ENCODE measurements at regions not wholly inside any gene's neighbourhood (a gene's known extent, or its start where the extent isn't known, plus 50 kb on each side); places are given as distances from the start of the nearest gene placed in this dataset.

GRCh38 chr20:46807998-46808397 is 86.6 kb upstream of the EYA2 start:
- ATAC-seq (no peak), DNase-seq (no peak)
- 77 to 83% (median 82%) methylated on average over 6 of the region's 6 CpGs for WGBS, 4 donors
- H3K4me3 ChIP-seq = no peak overlapping the region
- H3K4me1 ChIP-seq = peaks cover 0 to 7% (median 0%) of the 10 kb centered on the region in 12 donors
- no peak overlapping the region for H3K27ac ChIP-seq
- no peaks in the 10 kb centered on the region for H3K36me3 ChIP-seq
- TF ChIP-seq POLR2A (IDR thresholded peaks at IDR 0.05) = no peak
- TF ChIP-seq, protein P1, sequence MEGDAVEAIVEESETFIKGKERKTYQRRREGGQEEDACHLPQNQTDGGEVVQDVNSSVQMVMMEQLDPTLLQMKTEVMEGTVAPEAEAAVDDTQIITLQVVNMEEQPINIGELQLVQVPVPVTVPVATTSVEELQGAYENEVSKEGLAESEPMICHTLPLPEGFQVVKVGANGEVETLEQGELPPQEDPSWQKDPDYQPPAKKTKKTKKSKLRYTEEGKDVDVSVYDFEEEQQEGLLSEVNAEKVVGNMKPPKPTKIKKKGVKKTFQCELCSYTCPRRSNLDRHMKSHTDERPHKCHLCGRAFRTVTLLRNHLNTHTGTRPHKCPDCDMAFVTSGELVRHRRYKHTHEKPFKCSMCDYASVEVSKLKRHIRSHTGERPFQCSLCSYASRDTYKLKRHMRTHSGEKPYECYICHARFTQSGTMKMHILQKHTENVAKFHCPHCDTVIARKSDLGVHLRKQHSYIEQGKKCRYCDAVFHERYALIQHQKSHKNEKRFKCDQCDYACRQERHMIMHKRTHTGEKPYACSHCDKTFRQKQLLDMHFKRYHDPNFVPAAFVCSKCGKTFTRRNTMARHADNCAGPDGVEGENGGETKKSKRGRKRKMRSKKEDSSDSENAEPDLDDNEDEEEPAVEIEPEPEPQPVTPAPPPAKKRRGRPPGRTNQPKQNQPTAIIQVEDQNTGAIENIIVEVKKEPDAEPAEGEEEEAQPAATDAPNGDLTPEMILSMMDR (IDR thresholded peaks at IDR 0.05) = no peak
- H3K9me3 ChIP-seq = no peaks in the 10 kb centered on the region
- peaks cover 11 to 35% (median 22%) of the 10 kb centered on the region in 9 donors for H3K27me3 ChIP-seq
- intact Hi-C loops (cut with DNase I) = no loop called here

- DNase-seq (no peak), ATAC-seq (no peak)
- TF ChIP-seq, protein P1 (IDR thresholded peaks at IDR 0.05) = no peak
- TF ChIP-seq POLR2A (IDR thresholded peaks at IDR 0.05) = no peak
- 65 to 68% (median 67%) methylated on average over 1 of the region's 1 CpG for WGBS, 4 donors
- Histone ChIP-seq H3K36me3 (no peaks in the 10 kb centered on the region), H3K4me1 (peaks cover 0 to 7% (median 0%) of the 10 kb centered on the region in 12 donors), H3K27me3 (peaks cover 11 to 41% (median 22%) of the 10 kb centered on the region in 9 donors), H3K4me3 (no peak overlapping the region), H3K9me3 (no peaks in the 10 kb centered on the region), H3K27ac (no peak overlapping the region)
- intact Hi-C loops (cut with DNase I) = no loop called here
Observed at GRCh38 chr20:46808565-46808964, 86.1 kb upstream of the EYA2 start.

DNA sequence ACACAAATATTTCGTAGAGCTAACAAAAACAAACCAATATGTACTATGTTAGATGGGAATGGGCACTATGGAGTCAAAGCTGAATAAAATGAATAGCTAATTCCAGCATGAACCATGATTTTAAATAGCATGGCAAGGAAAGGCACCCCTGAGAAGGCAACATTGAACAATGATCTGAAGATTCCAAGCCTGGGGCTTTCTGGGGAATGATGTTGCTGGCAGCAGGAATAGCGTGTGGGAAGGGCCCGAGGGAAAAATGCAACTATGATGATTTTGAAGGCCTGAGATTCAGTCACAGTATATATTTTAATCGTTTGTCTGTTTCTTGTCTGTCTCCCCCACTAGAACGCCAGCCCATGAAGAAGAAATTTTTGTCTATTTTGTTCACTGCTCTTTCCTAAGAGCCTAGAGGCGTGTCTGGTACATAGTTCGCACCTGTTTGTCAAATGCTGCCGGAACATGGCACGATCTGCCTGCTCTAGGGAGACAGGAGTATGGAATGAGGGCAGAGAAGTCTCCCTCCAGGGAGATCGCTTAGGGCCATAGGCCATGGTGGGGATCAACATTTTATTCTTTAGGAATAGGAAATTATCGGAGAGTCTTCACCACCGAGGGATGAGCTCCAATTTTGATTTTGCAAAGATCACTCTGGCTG is 84.8 kb upstream of the EYA2 start:
- H3K9me3 ChIP-seq = no peaks in the 10 kb centered on the region
- TF ChIP-seq POLR2A (IDR thresholded peaks at IDR 0.05) = no peak
- TF ChIP-seq, protein P1 (IDR thresholded peaks at IDR 0.05) = no peak
- no peak for DNase-seq
- intact Hi-C loops (cut with DNase I) = no loop called here
- 82 to 90% (median 86%) methylated on average over 11 to 12 of the region's 12 CpGs for WGBS, 4 donors
- no peak for ATAC-seq
- no peaks in the 10 kb centered on the region for H3K36me3 ChIP-seq
- H3K27ac ChIP-seq = no peak overlapping the region
- no peak overlapping the region for H3K4me3 ChIP-seq
- H3K4me1 ChIP-seq = peaks cover 0 to 7% (median 0%) of the 10 kb centered on the region in 12 donors
- peaks cover 11 to 48% (median 22%) of the 10 kb centered on the region in 9 donors for H3K27me3 ChIP-seq

- 57 to 72% (median 66%) methylated on average over 18 to 20 of the region's 20 CpGs for WGBS, 4 donors
- H3K4me1 ChIP-seq = peaks cover 0 to 7% (median 0%) of the 10 kb centered on the region in 12 donors
- no peak overlapping the region for H3K4me3 ChIP-seq
- DNase-seq (no peak), ATAC-seq (no peak)
- TF ChIP-seq, protein P1 (IDR thresholded peaks at IDR 0.05) = no peak
- no peak for TF ChIP-seq POLR2A (IDR thresholded peaks at IDR 0.05)
- H3K27me3 ChIP-seq = peaks cover 11 to 55% (median 22%) of the 10 kb centered on the region in 9 donors
- intact Hi-C loops (cut with DNase I) = no loop called here
- H3K36me3 ChIP-seq = no peaks in the 10 kb centered on the region
- no peak overlapping the region for H3K27ac ChIP-seq
- H3K9me3 ChIP-seq = no peaks in the 10 kb centered on the region
Observed at GRCh38 chr20:46810448-46811223, 84.0 kb upstream of the EYA2 start.
